ENCODE measurements at regions not wholly inside any gene's neighbourhood (a gene's known extent, or its start where the extent isn't known, plus 50 kb on each side); places are given as distances from the start of the nearest gene placed in this dataset.

DNA sequence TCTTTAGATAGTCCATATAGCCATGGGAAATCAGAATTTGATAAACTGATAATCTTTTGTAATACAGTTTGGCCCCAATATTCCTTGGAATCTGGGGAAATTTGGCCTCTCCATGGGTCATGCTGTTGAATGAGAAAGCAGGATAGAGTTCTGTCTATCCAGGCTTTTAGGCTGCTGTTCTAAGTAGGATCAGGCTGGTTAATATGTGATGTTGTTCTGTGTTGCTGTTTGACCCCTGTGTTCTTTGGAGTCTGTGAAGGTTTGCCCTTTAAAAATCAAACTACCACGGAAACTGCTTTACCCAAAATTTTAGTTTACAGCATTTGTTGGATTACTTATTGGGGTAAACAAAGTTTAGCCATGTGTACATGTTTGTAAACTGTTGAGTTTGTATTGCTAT is 114.5 kb downstream of the ZNF330 start:
- TF ChIP-seq CTCF (IDR thresholded peaks at IDR 0.05) (no peak), POLR2A (IDR thresholded peaks at IDR 0.05) (no peak), EP300 (IDR thresholded peaks at IDR 0.05) (no peak)

Data from gastroesophageal sphincter (tissue), 3 donors.